GM12801 (cell line): ENCODE measurements at regions not wholly inside any gene's neighbourhood (a gene's known extent, or its start where the extent isn't known, plus 50 kb on each side); places are given as distances from the start of the nearest gene placed in this dataset.

Experiments
- CTCF ChIP-seq: IDR thresholded peaks from one replicate; pipeline ENCODE4 v1.5.1; 2011; ENCODE audit warnings: control low read depth; ENCODE audit not compliant: insufficient read length; ENCODE audit errors: extremely low read depth

- TF ChIP-seq CTCF, result no peak
These were observed 250.2 kb downstream of the NPHP4 start for GRCh38 chr1:5742032-5742431.

DNA sequence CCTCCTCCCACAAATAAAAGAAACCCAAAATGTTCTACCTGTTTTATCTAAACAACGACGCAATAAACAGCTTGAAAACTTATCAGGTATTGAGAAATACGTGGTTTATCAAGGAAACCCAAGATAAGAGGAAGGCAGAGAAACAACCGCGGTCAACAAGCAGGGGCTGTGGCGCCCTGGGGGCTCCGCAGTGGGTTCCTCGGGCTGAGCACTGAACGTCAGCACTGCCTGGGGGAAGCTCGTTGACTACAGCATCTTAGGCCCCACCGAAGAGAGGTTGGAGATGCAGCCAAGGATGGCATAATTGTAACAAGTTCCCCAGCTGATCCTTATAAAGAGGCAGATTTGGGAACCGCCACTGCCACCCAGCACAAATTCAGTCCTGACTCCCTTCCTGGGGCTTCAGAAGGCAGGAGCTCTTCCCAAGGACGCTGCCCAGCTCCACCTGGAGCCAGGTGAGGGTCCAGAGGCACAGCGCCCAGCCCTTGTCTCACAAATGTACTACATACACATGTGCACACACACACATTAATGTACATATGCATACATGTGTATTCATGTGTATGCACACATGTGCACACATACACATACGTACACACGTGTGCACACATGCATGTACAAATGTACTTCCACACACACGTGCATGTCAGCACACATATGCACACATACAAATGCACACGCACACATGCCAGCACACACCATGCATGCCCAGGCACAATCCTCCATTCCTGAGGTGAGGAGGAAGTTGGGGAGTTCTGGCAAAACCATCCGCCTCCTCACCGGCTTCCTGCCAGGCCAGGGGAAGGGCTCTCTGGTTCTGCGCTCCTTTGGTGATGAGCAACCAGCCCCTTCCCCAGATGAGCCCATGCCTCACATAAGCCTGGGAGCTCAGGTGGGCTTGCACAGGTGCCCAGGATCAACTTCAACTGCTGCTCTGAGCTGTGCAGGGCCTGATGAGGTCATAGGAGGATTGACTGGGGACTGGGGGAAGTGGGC, 251.1 kb downstream of the NPHP4 start:
- no peak for TF ChIP-seq CTCF

DNA sequence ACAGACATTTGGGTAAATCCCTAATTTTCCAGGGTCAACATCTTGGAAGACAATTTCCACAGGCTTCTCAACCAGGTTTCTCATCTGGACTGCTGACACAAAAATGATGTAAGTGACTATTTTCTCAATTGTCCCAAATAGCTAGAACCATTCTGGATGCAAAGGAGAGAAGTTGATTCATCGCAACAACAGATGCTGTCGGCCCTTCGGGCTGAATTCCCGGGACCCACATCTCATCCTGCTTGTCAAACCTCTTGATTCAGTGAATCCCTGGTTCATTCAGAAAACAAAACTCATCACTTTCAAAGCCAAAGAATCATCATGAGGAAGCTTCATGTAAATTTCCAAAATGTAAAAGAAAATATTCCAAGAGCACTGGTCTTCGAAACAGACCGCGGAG, 251.8 kb downstream of the NPHP4 start:
- TF ChIP-seq CTCF, result no peak

- TF ChIP-seq CTCF, result no peak
These were observed 252.6 kb downstream of the NPHP4 start for GRCh38 chr1:5739561-5740078.

DNA sequence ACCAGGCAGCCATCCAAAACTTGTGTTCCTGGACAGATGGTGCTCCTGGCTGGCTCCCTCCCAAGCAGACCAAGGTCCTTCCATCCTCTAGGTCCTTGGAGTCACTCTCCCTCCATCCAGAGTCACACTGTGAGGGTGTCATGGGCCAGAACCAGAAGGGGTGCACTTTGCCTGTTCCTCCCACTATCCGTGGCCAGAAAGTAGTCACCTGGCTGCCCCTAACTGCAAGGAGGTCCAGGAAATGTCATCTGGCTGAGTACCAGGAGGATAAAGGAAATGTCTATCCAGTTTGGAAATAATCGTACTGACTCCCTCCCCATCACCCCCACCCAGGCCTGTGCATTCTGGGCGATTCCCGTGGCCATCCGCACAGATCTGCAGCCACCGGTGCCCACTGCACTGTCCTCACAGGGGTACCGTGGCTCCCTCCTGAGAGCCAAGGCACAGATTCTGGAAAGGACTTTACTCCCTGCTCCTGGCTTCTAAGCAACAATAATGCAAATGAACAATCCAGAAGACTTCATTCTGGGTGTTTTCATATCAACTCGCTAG, 253.2 kb downstream of the NPHP4 start:
- no peak for TF ChIP-seq CTCF

- TF ChIP-seq CTCF, result no peak
These were observed 255.1 kb downstream of the NPHP4 start for GRCh38 chr1:5737081-5737480.

DNA sequence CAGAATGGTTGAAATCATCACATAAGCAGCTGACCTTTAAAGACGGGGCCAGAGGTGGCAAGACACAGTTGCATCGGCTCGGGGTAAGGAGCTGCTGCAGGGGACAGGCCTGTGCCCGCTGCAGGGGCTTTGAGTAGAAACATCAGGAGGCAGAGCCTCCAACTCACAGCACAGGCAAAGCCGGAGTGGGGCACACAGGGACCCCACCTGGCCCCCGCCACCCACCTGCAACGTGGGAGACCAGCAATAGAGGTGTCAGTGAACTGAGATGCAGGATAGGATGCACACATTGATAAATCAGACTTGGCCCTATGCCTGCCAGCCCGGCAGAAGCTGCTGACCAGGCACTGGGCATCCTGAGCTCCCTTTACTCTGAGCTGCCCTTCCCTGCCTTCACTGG, 257.2 kb downstream of the NPHP4 start:
- TF ChIP-seq CTCF, result no peak
